Gastrocnemius medialis (tissue), 4 donors: ENCODE measurements at regions not wholly inside any gene's neighbourhood (a gene's known extent, or its start where the extent isn't known, plus 50 kb on each side); places are given as distances from the start of the nearest gene placed in this dataset.

Experiments
- ATAC-seq, 2 donors: fragments of 150-250 bp; one replicate each; pipeline ENCODE4 v1.9.1; 2016
- DNase-seq, 2 donors: peaks; one replicate each; pipeline ENCODE4 v3.0.0-alpha.2; 2019
- H3K27ac ChIP-seq, 4 donors: fragments of 200-600 bp; sonication (generic); 1 replicate in 1 of 4; 2 replicates in 3 of 4; pipeline ENCODE4 v1.5.1; 2016 to 2018; ENCODE audit warnings: mild to moderate bottlenecking in 2 of 4, moderate library complexity in 1 of 4
- H3K27me3 ChIP-seq, 3 donors: fragments of 200-600 bp; sonication (generic) in 2 of 3; 1 replicate in 1 of 3; 2 replicates in 2 of 3; pipeline versions ENCODE4 v1.5.1 to v1.6.0; 2016 to 2019; ENCODE audit warnings: mild to moderate bottlenecking in 1 of 3, moderate library complexity in 1 of 3
- H3K36me3 ChIP-seq, 2 donors: fragments of 200-600 bp; sonication (generic) in 1 of 2; one replicate each; pipeline ENCODE4 v1.5.1; 2017 to 2018
- H3K4me1 ChIP-seq, 2 donors: fragments of 200-600 bp; sonication (generic) in 1 of 2; one replicate each; pipeline ENCODE4 v1.5.1; 2016 to 2017; ENCODE audit warnings: mild to moderate bottlenecking in 2 of 2
- H3K4me3 ChIP-seq, 4 donors: fragments of 200-600 bp; sonication (generic) in 3 of 4; 1 replicate in 1 of 4; 2 replicates in 3 of 4; pipeline ENCODE4 v1.5.1; 2016 to 2019; ENCODE audit warnings: mild to moderate bottlenecking in 2 of 4
- H3K9me3 ChIP-seq, 3 donors: fragments of 200-600 bp; sonication (generic) in 2 of 3; 1 replicate in 1 of 3; 2 replicates in 2 of 3; pipeline ENCODE4 v1.5.1; 2016 to 2019
- POLR2A ChIP-seq, 2 donors: fragments of 450-650 bp; IDR thresholded peaks; one replicate each; pipeline ENCODE4 v1.6.1; 2017; ENCODE audit warnings: antibody characterized with exemption in 2 of 2, mild to moderate bottlenecking in 2 of 2, moderate library complexity in 2 of 2
- in situ Hi-C, 4 donors: fragments of 200-750 bp; cut with MboI; loops; one replicate each; pipeline versions ENCODE4 v1.15.0 to v1.8.0; 2017; ENCODE audit warnings: low sequenced_read_pairs in 4 of 4
- intact Hi-C: fragments of 100-400 bp; cut with DNase I; formaldehyde crosslinking; loops from one replicate; pipeline ENCODE4 v1.15.1; 2023; ENCODE audit warnings: low total_unique reads
- TF ChIP-seq, protein P1 (sequence below), 5 experiments: fragments of 450-650 bp in 3 of 5; fragments of 200-600 bp in 2 of 5; sonication (generic) in 2 of 5; IDR thresholded peaks in 4 of 5; conservative IDR thresholded peaks in 1 of 5; 1 replicate in 4 of 5; 2 replicates in 1 of 5; pipeline ENCODE4 v1.5.1; 2016 to 2019; ENCODE audit warnings: antibody characterized with exemption in 5 of 5, mild to moderate bottlenecking in 3 of 5, moderate library complexity in 3 of 5

DNA sequence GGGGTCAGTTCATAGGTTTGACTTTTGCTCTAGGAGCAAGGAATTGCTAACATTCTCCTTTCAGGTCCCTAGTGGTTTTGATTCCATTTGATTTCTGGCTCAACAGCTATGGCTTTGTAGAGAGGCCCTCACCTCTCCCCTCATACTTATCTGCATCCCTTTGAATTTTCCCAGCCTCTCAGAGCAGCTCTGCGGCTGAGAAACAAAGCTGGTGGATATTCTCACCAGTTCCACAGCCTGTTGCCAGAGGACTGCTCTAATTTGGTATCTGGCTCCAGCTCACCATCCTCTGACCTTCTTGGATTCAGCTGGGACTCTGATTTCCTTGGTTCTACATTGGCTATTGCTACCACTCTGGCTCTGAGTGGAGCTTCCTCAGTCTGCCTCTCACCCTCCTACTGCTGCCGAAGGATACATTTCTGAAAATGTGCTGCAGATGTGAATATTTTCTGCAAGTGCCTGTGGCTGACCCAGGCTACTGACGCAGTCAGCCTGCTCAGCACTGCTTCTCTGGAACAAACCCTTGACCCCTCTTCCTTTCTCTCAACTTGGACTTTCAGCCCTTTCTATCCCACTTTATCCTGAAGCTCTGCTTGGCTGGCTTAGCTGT, 110.9 kb upstream of the ENPEP start:
- ATAC-seq: peak; percentile 52 to 56
- DNase-seq: no peak
- H3K36me3 ChIP-seq: no peaks in the 10 kb centered on the region
- intact Hi-C loops: no loop called here
- H3K9me3 ChIP-seq: no peaks in the 10 kb centered on the region
- H3K27ac ChIP-seq: peak overlapping the region; percentile 22 to 54 (median 48)
- peaks cover 0 to 12% of the 10 kb centered on the region in 2 donors for H3K4me1 ChIP-seq
- in situ Hi-C loops: no loop called here
- H3K27me3 ChIP-seq: no peaks in the 10 kb centered on the region
- H3K4me3 ChIP-seq: no peak overlapping the region
- no peak for TF ChIP-seq POLR2A (IDR thresholded peaks at IDR 0.05)
- TF ChIP-seq, protein P1, sequence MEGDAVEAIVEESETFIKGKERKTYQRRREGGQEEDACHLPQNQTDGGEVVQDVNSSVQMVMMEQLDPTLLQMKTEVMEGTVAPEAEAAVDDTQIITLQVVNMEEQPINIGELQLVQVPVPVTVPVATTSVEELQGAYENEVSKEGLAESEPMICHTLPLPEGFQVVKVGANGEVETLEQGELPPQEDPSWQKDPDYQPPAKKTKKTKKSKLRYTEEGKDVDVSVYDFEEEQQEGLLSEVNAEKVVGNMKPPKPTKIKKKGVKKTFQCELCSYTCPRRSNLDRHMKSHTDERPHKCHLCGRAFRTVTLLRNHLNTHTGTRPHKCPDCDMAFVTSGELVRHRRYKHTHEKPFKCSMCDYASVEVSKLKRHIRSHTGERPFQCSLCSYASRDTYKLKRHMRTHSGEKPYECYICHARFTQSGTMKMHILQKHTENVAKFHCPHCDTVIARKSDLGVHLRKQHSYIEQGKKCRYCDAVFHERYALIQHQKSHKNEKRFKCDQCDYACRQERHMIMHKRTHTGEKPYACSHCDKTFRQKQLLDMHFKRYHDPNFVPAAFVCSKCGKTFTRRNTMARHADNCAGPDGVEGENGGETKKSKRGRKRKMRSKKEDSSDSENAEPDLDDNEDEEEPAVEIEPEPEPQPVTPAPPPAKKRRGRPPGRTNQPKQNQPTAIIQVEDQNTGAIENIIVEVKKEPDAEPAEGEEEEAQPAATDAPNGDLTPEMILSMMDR (IDR thresholded peaks at IDR 0.05 in 4 of 5, conservative IDR thresholded peaks at IDR 0.05 in 1 of 5): no peak

DNA sequence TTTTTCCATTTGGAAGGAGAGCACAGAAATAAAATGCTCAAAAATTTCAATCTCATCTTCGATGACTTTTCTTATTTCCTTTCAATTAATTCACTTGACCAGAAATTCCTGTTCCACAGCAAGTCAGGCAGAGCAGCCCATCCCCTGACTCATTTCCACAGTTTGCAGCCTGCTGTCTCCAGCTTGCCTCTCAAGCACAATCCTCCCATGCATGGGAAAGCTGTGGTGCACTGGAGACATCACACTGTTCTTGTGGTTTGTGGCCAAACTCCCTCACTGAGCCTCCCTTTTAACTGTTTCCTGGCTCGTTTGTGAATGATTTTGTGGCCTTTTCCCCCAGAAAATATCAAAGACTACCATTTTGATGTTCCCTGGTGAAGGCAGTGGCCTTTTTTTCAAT, 114.0 kb upstream of the ENPEP start:
- Histone ChIP-seq H3K4me1 (peaks cover 0 to 12% of the 10 kb centered on the region in 2 donors), H3K36me3 (no peaks in the 10 kb centered on the region), H3K4me3 (no peak overlapping the region), H3K27me3 (no peaks in the 10 kb centered on the region), H3K9me3 (no peaks in the 10 kb centered on the region), H3K27ac (no peak overlapping the region)
- intact Hi-C loops: no loop called here
- TF ChIP-seq POLR2A (IDR thresholded peaks at IDR 0.05): no peak
- TF ChIP-seq, protein P1 (IDR thresholded peaks at IDR 0.05 in 4 of 5, conservative IDR thresholded peaks at IDR 0.05 in 1 of 5): no peak
- ATAC-seq: no peak
- no peak for DNase-seq
- in situ Hi-C loops: no loop called here

DNA sequence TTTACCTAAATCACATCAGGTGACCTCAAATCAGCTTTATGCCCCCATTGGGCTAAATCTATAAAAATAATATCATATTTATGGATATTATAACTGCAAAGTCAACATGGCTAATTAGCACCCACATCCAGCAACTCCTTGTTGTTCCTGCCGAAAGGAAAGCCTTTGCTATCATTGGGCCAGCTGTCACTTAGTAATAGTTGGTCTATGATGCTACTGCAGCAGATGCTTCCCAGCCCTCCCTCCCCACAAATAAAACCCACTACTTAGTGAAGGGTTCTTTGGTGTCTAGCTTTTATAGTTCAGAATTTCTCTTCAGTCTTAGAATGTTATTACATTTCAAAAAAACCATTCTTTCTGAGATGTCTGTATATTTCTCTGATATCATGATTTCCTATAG, 116.9 kb upstream of the ENPEP start:
- intact Hi-C loops: no loop called here
- Histone ChIP-seq H3K36me3 (no peaks in the 10 kb centered on the region), H3K27ac (no peak overlapping the region), H3K4me3 (no peak overlapping the region), H3K4me1 (peaks cover 0 to 9% of the 10 kb centered on the region in 2 donors), H3K27me3 (no peaks in the 10 kb centered on the region), H3K9me3 (no peaks in the 10 kb centered on the region)
- ATAC-seq (no peak), DNase-seq (no peak)
- TF ChIP-seq, protein P1 (IDR thresholded peaks at IDR 0.05 in 4 of 5, conservative IDR thresholded peaks at IDR 0.05 in 1 of 5): no peak
- TF ChIP-seq POLR2A (IDR thresholded peaks at IDR 0.05): no peak
- in situ Hi-C loops: no loop called here

DNA sequence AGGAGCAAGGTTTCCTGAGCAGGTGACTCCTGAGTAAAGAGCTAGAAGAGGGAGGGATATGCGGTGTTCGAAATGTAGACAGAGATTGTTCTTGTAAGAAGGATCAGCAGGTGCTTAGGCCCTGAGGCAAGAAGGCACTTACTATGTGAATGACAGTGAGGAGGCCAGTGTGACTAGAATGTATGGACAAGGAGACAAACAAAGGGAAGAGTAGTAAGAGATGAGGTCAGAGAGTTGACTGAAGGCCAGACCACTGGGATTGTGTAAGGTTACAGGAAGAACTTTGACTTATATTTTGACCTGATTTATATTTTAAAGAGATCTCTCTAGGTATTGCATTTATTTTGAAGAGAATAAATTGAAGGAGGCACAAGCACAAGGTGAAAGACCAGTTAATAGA, 118.4 kb upstream of the ENPEP start:
- no peak for DNase-seq
- Histone ChIP-seq H3K9me3 (no peaks in the 10 kb centered on the region), H3K4me1 (peaks cover 0 to 8% of the 10 kb centered on the region in 2 donors), H3K36me3 (no peaks in the 10 kb centered on the region), H3K27ac (no peak overlapping the region), H3K4me3 (no peak overlapping the region), H3K27me3 (no peaks in the 10 kb centered on the region)
- TF ChIP-seq, protein P1 (IDR thresholded peaks at IDR 0.05 in 4 of 5, conservative IDR thresholded peaks at IDR 0.05 in 1 of 5): no peak
- no peak for TF ChIP-seq POLR2A (IDR thresholded peaks at IDR 0.05)
- in situ Hi-C loops (no loop called here), intact Hi-C loops (no loop called here)
- no peak for ATAC-seq

DNA sequence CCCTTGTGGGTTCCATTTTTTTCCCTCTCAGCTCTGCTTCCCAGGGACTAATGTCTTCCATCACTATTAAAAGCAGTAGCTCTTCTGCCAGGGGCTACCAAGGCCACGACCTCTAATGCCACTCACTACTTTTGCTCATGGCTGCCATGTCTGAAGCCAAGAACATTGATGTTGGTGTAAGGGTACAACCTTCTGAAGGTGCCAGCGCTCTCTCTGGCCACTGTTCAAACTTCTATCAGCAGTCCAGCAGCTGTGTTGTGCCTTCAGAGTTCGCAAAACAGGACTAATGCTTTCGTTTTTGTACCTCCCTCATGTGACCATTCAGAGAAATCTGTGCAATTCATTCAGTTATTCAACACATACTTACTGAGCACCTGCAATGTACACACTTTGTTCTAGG, 121.5 kb upstream of the ENPEP start:
- Histone ChIP-seq H3K36me3 (no peaks in the 10 kb centered on the region), H3K4me3 (peak overlapping the region in 1 of 4 donors; percentile 41), H3K9me3 (no peaks in the 10 kb centered on the region), H3K27me3 (no peaks in the 10 kb centered on the region), H3K4me1 (peaks cover 0 to 8% of the 10 kb centered on the region in 2 donors), H3K27ac (no peak overlapping the region)
- ATAC-seq (no peak), DNase-seq (no peak)
- intact Hi-C loops (no loop called here), in situ Hi-C loops (no loop called here)
- TF ChIP-seq, protein P1 (IDR thresholded peaks at IDR 0.05 in 4 of 5, conservative IDR thresholded peaks at IDR 0.05 in 1 of 5): no peak
- TF ChIP-seq POLR2A (IDR thresholded peaks at IDR 0.05): no peak
